ENCODE measurements at regions not wholly inside any gene's neighbourhood (a gene's known extent, or its start where the extent isn't known, plus 50 kb on each side); places are given as distances from the start of the nearest gene placed in this dataset.
A peak's percentile ranks its signal among the peaks of the same experiment; 100 is the strongest.

GRCh38 chr6:95364016-95364604 is 213.2 kb upstream of the MANEA start:
- no peak for DNase-seq

- DNase-seq, result no peak
Measured at GRCh38 chr6:95365454-95365853, 211.9 kb upstream of the MANEA start.

GRCh38 chr6:95366414-95366813 is 210.9 kb upstream of the MANEA start:
- no peak for DNase-seq

- no peak for DNase-seq
Measured at GRCh38 chr6:95383878-95384277, 193.5 kb upstream of the MANEA start.

- DNase-seq, result no peak
Measured at GRCh38 chr6:95384988-95385387, 192.3 kb upstream of the MANEA start.

- DNase-seq, result no peak
Measured at GRCh38 chr6:95387845-95388244, 189.5 kb upstream of the MANEA start.

GRCh38 chr6:95404777-95405176 is 172.6 kb upstream of the MANEA start:
- DNase-seq, result no peak

GRCh38 chr6:95408111-95408510 is 169.2 kb upstream of the MANEA start:
- DNase-seq, result no peak

- no peak for DNase-seq
Measured at GRCh38 chr6:95410168-95410567, 167.2 kb upstream of the MANEA start.

- DNase-seq, result no peak
Measured at GRCh38 chr6:95413789-95414188, 163.5 kb upstream of the MANEA start.

GRCh38 chr6:95417856-95418255 is 159.5 kb upstream of the MANEA start:
- DNase-seq, result no peak

GRCh38 chr6:95420792-95421191 is 156.5 kb upstream of the MANEA start:
- no peak for DNase-seq

GRCh38 chr6:95423331-95423730 is 154.0 kb upstream of the MANEA start:
- no peak for DNase-seq

- peak; percentile 32 for DNase-seq
Measured at GRCh38 chr6:95431637-95432228, 145.6 kb upstream of the MANEA start.

- DNase-seq, result no peak
Measured at GRCh38 chr6:95439741-95440140, 137.6 kb upstream of the MANEA start.

- no peak for DNase-seq
Measured at GRCh38 chr6:95448208-95448607, 129.1 kb upstream of the MANEA start.

GRCh38 chr6:95469511-95469910 is 107.8 kb upstream of the MANEA start:
- no peak for DNase-seq

GRCh38 chr6:95478941-95479340 is 98.4 kb upstream of the MANEA start:
- DNase-seq, result no peak

GRCh38 chr6:95487817-95488216 is 89.5 kb upstream of the MANEA start:
- DNase-seq, result no peak

- no peak for DNase-seq
Measured at GRCh38 chr6:95489185-95489863, 88.0 kb upstream of the MANEA start.

GRCh38 chr6:95496769-95497426 is 80.4 kb upstream of the MANEA start:
- DNase-seq, result no peak

- DNase-seq, result no peak
Measured at GRCh38 chr6:95501032-95501904, 76.1 kb upstream of the MANEA start.

GRCh38 chr6:95503568-95503967 is 73.8 kb upstream of the MANEA start:
- DNase-seq, result no peak
